Endothelial cell (in vitro differentiated cells): ENCODE measurements at regions not wholly inside any gene's neighbourhood (a gene's known extent, or its start where the extent isn't known, plus 50 kb on each side); places are given as distances from the start of the nearest gene placed in this dataset.

Experiments used
- DNase-seq: peaks from one replicate; pipeline ENCODE4 v3.0.0; 2021; ENCODE audit warnings: low spot score
- H3K27ac Mint-ChIP-seq: one replicate; pipeline ENCODE4 v1.8.0; 2021; ENCODE audit warnings: mixed read lengths, inconsistent platforms; ENCODE audit not compliant: unreplicated experiment
- H3K27me3 Mint-ChIP-seq: one replicate; pipeline ENCODE4 v1.8.0; 2021; ENCODE audit warnings: mild to moderate bottlenecking, moderate library complexity, mixed read lengths, inconsistent platforms; ENCODE audit not compliant: unreplicated experiment
- H3K36me3 Mint-ChIP-seq: one replicate; pipeline ENCODE4 v1.8.0; 2021; ENCODE audit warnings: mild to moderate bottlenecking, low read depth, mixed read lengths, inconsistent platforms; ENCODE audit not compliant: unreplicated experiment
- H3K4me1 Mint-ChIP-seq: one replicate; pipeline ENCODE4 v1.8.0; 2021; ENCODE audit warnings: mild to moderate bottlenecking, mixed read lengths, inconsistent platforms; ENCODE audit not compliant: unreplicated experiment
- H3K4me3 Mint-ChIP-seq: one replicate; pipeline ENCODE4 v1.8.0; 2021; ENCODE audit warnings: mild to moderate bottlenecking, mixed read lengths, inconsistent platforms; ENCODE audit not compliant: unreplicated experiment
- H3K9me3 Mint-ChIP-seq: one replicate; pipeline ENCODE4 v1.8.0; 2021; ENCODE audit warnings: mixed read lengths, inconsistent platforms; ENCODE audit not compliant: unreplicated experiment
- CTCF ChIP-seq: fragments of 200-600 bp; sonication (generic); IDR thresholded peaks from one replicate; pipeline ENCODE4 v1.5.0; 2021; ENCODE audit warnings: antibody characterized with exemption; ENCODE audit not compliant: unreplicated experiment

- no peak overlapping the region for H3K4me3 Mint-ChIP-seq
- peaks cover 6% of the 10 kb centered on the region for H3K9me3 Mint-ChIP-seq
- no peak for TF ChIP-seq CTCF
- no peaks in the 10 kb centered on the region for H3K27me3 Mint-ChIP-seq
- no peak for DNase-seq
- peaks cover 5% of the 10 kb centered on the region for H3K36me3 Mint-ChIP-seq
- no peak overlapping the region for H3K27ac Mint-ChIP-seq
- H3K4me1 Mint-ChIP-seq, result peaks cover 3% of the 10 kb centered on the region
Measured at GRCh38 chr2:118237451-118237850, 149.2 kb downstream of the INSIG2 start.

GRCh38 chr2:118232796-118233195, 144.5 kb downstream of the INSIG2 start:
- H3K4me3 Mint-ChIP-seq, result no peak overlapping the region
- no peaks in the 10 kb centered on the region for H3K27me3 Mint-ChIP-seq
- DNase-seq, result no peak
- no peak overlapping the region for H3K27ac Mint-ChIP-seq
- H3K36me3 Mint-ChIP-seq, result no peaks in the 10 kb centered on the region
- peaks cover 3% of the 10 kb centered on the region for H3K4me1 Mint-ChIP-seq
- peaks cover under 1% of the 10 kb centered on the region for H3K9me3 Mint-ChIP-seq
- TF ChIP-seq CTCF, result no peak

GRCh38 chr2:118232391-118232790, 144.1 kb downstream of the INSIG2 start:
- peaks cover 3% of the 10 kb centered on the region for H3K4me1 Mint-ChIP-seq
- no peaks in the 10 kb centered on the region for H3K36me3 Mint-ChIP-seq
- H3K9me3 Mint-ChIP-seq, result no peaks in the 10 kb centered on the region
- H3K27me3 Mint-ChIP-seq, result no peaks in the 10 kb centered on the region
- H3K4me3 Mint-ChIP-seq, result no peak overlapping the region
- TF ChIP-seq CTCF, result no peak
- no peak overlapping the region for H3K27ac Mint-ChIP-seq
- DNase-seq, result no peak

GRCh38 chr2:118231759-118232158, 143.5 kb downstream of the INSIG2 start:
- H3K4me1 Mint-ChIP-seq, result peaks cover 3% of the 10 kb centered on the region
- no peak for DNase-seq
- H3K27me3 Mint-ChIP-seq, result no peaks in the 10 kb centered on the region
- TF ChIP-seq CTCF, result no peak
- H3K36me3 Mint-ChIP-seq, result no peaks in the 10 kb centered on the region
- no peak overlapping the region for H3K27ac Mint-ChIP-seq
- H3K4me3 Mint-ChIP-seq, result no peak overlapping the region
- H3K9me3 Mint-ChIP-seq, result no peaks in the 10 kb centered on the region

GRCh38 chr2:118227698-118228508, 139.6 kb downstream of the INSIG2 start:
- Mint-ChIP-seq H3K4me1 (peaks cover 18% of the 10 kb centered on the region), H3K27ac (no peak overlapping the region), H3K27me3 (peaks cover 9% of the 10 kb centered on the region), H3K9me3 (no peaks in the 10 kb centered on the region), H3K36me3 (no peaks in the 10 kb centered on the region), H3K4me3 (no peak overlapping the region)
- DNase-seq, result no peak
- no peak for TF ChIP-seq CTCF
